Type B pancreatic cell (in vitro differentiated cells): ENCODE measurements at regions not wholly inside any gene's neighbourhood (a gene's known extent, or its start where the extent isn't known, plus 50 kb on each side); places are given as distances from the start of the nearest gene placed in this dataset.

Experiments
- DNase-seq: peaks from one replicate; pipeline ENCODE4 v3.0.0; 2021; ENCODE audit warnings: mixed read lengths; ENCODE audit not compliant: unreplicated experiment; ENCODE audit errors: extremely low spot score
- H3K27ac Mint-ChIP-seq: 2 replicates; pipeline ENCODE4 v1.8.0; 2021; ENCODE audit warnings: mild to moderate bottlenecking, mixed read lengths
- H3K27me3 Mint-ChIP-seq: 2 replicates; pipeline ENCODE4 v1.8.0; 2021; ENCODE audit warnings: mixed read lengths
- H3K36me3 Mint-ChIP-seq: 2 replicates; pipeline ENCODE4 v1.8.0; 2021; ENCODE audit warnings: mixed read lengths
- H3K4me1 Mint-ChIP-seq: one replicate; pipeline ENCODE4 v1.8.0; 2021; ENCODE audit warnings: mixed read lengths; ENCODE audit not compliant: unreplicated experiment
- H3K4me3 Mint-ChIP-seq: 2 replicates; pipeline ENCODE4 v1.8.0; 2021; ENCODE audit warnings: mild to moderate bottlenecking, mixed read lengths
- H3K9me3 Mint-ChIP-seq: 2 replicates; pipeline ENCODE4 v1.8.0; 2021; ENCODE audit warnings: mixed read lengths
- CTCF ChIP-seq: fragments of 200-600 bp; sonication (generic); conservative IDR thresholded peaks from 2 replicates; pipeline ENCODE4 v1.5.0; 2021; ENCODE audit warnings: antibody characterized with exemption, mild to moderate bottlenecking

- Mint-ChIP-seq H3K36me3 (no peaks in the 10 kb centered on the region), H3K9me3 (no peaks in the 10 kb centered on the region), H3K4me3 (no peak overlapping the region), H3K4me1 (no peaks in the 10 kb centered on the region), H3K27ac (no peak overlapping the region), H3K27me3 (no peaks in the 10 kb centered on the region)
- TF ChIP-seq CTCF: no peak
- DNase-seq: no peak
Observed at GRCh38 chr20:51970858-51971257, 168.5 kb upstream of the SALL4 start.

- DNase-seq: no peak
- no peak overlapping the region for H3K4me3 Mint-ChIP-seq
- H3K27ac Mint-ChIP-seq: no peak overlapping the region
- no peaks in the 10 kb centered on the region for H3K27me3 Mint-ChIP-seq
- no peak for TF ChIP-seq CTCF
- H3K36me3 Mint-ChIP-seq: no peaks in the 10 kb centered on the region
- no peaks in the 10 kb centered on the region for H3K4me1 Mint-ChIP-seq
- no peaks in the 10 kb centered on the region for H3K9me3 Mint-ChIP-seq
Observed at GRCh38 chr20:51969191-51969590, 166.9 kb upstream of the SALL4 start.

GRCh38 chr20:51968151-51968550 is 165.8 kb upstream of the SALL4 start:
- Mint-ChIP-seq H3K27ac (no peak overlapping the region), H3K9me3 (no peaks in the 10 kb centered on the region), H3K36me3 (no peaks in the 10 kb centered on the region), H3K4me1 (no peaks in the 10 kb centered on the region), H3K4me3 (no peak overlapping the region), H3K27me3 (no peaks in the 10 kb centered on the region)
- no peak for TF ChIP-seq CTCF
- no peak for DNase-seq

GRCh38 chr20:51966296-51966971 is 164.1 kb upstream of the SALL4 start:
- Mint-ChIP-seq H3K27ac (no peak overlapping the region), H3K27me3 (no peaks in the 10 kb centered on the region), H3K4me3 (no peak overlapping the region), H3K36me3 (no peaks in the 10 kb centered on the region), H3K9me3 (no peaks in the 10 kb centered on the region), H3K4me1 (peaks cover 11% of the 10 kb centered on the region)
- DNase-seq: no peak
- TF ChIP-seq CTCF: peak; percentile 76

- DNase-seq: no peak
- Mint-ChIP-seq H3K36me3 (no peaks in the 10 kb centered on the region), H3K4me1 (peaks cover 35% of the 10 kb centered on the region), H3K27me3 (no peaks in the 10 kb centered on the region), H3K9me3 (no peaks in the 10 kb centered on the region), H3K27ac (no peak overlapping the region), H3K4me3 (peak overlapping the region; percentile 57)
- TF ChIP-seq CTCF: no peak
Observed at GRCh38 chr20:51961964-51962761, 159.8 kb upstream of the SALL4 start.
